GM19468 (cell line): ENCODE measurements at regions not wholly inside any gene's neighbourhood (a gene's known extent, or its start where the extent isn't known, plus 50 kb on each side); places are given as distances from the start of the nearest gene placed in this dataset.

ENCODE experiments used
- ATAC-seq: cut with Tn5 transposase; IDR thresholded peaks from one replicate; pipeline ENCODE4 v1.9.1; 2021; ENCODE audit warnings: mild to moderate bottlenecking, moderate library complexity, moderate number of reproducible peaks; ENCODE audit not compliant: unreplicated experiment; ENCODE audit errors: extremely low read depth

DNA sequence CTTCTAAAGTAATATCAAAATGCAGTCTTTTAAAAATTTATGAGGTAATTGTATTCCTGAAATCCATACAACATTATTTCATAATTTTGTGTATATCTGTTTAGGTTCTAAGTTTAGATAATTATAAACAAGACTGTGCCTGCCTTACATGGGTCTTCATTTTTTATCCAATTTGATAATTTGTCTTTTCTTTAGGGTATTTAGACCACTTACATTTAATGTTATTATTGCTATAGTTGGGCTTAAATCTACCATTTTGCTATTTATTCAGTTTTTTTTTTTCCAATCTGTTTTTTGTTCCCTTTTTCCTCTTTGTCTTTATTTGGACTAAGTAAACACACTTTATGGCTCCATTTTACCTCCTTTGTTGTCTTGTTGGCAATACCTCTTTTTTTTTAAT is 312.5 kb upstream of the MEX3C start:
- ATAC-seq = no peak

DNA sequence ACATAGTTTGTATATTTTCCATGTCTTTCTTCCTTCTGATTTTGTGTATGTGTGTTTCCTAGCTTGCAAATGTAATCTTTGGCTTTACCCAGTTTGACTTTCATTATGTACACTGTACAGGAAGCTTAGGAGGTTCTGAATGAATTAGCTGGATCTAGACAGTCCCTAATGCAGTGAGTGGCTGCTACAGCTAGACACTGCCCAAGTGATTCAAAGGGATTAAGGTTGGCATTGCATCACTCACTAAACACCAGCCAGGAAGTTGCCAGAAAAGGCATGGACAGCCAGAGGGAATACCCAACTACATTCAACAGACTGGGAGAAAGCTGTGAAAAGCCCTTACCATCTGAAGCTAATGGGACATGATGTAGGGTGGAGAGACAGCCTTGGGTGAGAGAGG is 316.0 kb upstream of the MEX3C start:
- no peak for ATAC-seq

- ATAC-seq = no peak
Measured at GRCh38 chr18:51514128-51514527, 316.6 kb upstream of the MEX3C start.

DNA sequence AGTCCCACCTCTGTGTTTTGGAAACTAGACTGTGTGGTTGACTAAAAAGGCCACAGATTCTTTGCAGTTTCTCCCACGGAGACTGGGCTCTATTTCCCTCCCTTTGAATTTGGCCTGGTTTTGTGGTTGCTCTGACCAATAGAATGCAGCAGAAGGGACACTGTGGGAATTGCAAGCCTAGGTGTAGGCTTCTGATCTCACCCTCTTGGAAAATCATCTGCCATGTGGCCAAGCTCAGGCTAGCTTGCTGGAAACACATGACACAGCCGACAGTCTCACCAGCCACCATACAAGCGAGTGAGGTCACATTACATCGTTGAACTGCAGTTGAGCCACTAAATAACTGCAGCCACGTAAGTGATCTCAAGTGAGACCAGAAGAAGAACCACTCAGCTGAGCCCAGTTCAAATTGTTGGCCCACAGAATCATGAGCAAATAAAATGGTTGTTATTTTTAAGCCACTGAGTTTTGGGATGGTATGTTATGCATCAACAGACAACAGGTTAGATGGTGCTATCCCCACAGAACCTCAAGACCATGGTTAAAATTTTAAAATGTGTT is 319.1 kb upstream of the MEX3C start:
- no peak for ATAC-seq

DNA sequence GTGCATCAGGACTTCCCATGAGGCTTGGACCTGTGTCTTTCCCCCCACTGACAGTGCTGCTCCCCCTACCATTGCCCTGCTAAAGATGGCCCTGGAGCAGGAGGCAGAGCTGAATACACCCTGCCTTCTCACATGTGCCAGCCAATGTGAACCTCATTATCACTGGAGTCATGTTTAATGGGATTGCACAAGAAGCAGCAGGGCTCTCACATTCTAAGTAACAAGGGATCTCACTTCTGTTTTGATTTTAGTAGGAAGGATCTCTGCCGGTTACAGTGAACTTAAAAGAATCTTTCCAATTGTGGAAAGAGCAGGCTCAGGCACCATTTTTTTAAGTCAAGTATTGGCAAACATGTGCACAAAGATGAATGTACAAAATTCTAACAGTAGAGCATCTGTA is 322.1 kb upstream of the MEX3C start:
- no peak for ATAC-seq

DNA sequence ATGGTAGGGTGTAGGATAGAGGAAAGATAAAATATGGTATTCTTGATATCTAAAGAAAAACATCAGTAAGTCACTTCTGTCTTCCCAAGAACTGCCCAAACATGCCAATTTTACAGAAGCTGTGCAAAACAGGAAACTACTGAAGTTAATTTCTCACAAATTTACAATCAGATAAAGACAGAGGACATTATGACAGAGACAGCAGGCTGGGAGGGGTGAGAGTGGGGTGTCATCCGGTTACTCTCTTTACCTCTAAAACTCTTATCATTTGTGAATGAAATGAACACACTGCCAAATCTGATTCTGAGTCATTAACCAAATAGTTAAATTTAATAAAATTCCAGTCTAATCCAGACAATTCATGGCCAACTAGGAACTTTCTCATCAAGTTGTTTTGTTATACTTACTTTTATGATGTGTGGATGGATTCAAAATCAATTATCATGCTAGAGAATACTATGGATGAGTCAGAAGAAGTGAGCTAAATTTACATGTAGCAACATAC is 323.2 kb upstream of the MEX3C start:
- no peak for ATAC-seq

DNA sequence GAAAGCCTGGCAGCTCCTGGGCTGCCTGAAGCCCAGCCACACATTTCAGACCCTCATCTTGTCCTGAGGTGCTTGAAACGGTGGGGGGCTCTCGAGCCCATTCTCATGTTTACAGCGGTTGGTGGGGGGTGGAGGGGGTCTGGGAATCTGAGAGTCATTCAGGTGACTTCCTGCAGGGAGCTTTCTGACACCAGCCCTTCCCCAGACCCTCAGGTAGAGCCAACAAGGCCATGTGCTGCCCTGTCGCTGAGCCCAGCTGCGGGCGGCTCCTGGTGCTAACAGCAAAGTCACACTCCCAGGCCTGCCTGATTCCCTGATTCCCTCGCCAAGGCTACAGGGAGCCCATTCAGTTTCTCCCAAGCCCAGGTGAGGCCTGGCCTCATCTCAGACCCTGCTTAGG is 324.9 kb upstream of the MEX3C start:
- ATAC-seq = no peak

GRCh38 chr18:51522821-51523220 is 325.3 kb upstream of the MEX3C start:
- ATAC-seq = no peak

DNA sequence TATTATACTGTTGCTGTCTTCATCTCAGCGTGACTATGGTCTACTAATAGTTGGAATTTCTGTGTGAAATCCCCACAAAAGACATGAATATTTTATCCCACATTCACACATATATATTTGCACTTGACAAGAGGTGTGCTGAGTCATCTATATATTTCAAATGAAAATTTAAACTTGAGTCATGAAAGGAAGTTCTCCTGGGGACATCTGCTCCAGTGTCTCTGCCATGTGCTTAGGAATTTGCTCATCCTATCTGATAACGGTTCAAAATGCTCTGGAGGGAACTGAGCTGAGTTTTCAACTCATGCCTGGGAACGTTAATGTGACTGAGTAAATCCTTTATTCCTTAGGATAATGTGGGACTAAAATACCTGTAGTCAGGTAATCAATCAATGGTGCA is 326.2 kb upstream of the MEX3C start:
- ATAC-seq = no peak

DNA sequence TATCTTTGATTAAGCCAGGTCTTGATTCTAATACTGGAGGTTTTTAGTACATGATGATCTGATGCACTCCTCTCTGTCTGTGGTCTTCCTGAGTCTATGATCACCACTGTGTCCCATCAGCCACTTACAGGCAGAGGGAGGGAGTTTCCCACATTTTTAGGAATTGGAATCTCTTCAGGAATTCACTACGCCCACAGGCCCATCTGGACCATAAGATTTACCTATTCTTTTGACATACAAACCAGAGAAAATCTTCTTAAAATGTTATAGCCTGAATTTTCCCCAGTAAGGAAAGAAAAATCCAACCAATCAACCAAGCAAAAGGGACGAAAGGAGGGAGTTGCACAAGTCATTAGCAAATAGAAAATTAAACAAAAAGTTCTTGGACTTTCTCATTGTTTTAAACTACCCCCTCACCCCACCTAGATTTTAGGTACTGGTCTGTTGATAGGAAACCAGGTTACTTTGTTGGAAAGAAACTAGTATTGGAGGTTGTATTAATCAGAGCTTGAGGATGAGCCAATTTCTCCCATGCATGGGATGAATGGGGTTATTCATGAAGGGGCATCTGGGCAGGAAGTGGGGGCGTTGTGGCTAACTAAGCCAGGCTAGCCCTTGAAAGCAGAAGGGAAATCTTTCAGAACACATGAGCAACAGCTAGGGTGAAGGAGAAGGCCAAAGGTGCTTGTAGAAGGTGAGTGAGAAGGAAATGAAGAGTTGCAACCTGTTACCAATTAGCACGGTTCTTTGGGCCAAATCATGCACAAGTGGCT is 328.2 kb upstream of the MEX3C start:
- ATAC-seq = no peak

DNA sequence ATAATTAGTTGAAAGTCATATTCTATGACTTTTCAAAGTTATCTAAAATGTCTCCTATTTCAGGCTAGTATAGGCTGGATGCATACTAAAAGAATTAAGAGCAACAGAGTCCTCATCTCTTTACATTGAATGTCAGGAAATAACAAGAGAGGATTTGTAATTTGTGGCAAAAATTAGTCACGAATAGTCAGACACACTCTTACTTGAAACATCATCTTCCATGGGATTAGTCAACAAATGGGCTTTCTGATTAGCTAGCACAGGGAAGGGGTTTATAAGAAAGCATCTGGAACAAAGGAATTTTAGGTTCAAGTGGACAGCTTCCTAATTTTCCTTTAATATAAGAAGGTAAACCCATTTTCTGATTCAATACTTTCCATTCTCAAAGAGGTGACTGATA is 330.3 kb upstream of the MEX3C start:
- no peak for ATAC-seq

GRCh38 chr18:51531501-51531900 is 334.0 kb upstream of the MEX3C start:
- ATAC-seq = no peak

GRCh38 chr18:51537487-51537886 is 340.0 kb upstream of the MEX3C start:
- ATAC-seq = no peak

DNA sequence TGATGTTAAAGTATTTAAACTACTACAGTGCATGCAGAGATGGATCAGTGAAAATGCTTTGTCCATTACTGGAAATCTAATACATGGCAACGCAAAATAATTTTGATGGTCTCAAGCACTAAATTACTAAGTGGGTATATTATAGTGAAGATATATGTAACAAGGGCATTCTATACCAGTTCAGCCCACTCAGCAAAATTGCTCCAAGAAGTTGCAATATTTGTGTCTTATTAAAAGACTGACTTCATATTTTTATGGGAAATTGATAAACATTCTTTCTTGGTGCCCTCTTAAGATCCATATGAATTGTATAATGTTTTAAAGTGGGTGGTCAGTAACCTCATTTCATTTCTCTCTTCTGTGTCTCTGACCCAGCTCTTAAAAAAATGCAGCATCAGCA is 343.1 kb upstream of the MEX3C start:
- ATAC-seq = no peak

DNA sequence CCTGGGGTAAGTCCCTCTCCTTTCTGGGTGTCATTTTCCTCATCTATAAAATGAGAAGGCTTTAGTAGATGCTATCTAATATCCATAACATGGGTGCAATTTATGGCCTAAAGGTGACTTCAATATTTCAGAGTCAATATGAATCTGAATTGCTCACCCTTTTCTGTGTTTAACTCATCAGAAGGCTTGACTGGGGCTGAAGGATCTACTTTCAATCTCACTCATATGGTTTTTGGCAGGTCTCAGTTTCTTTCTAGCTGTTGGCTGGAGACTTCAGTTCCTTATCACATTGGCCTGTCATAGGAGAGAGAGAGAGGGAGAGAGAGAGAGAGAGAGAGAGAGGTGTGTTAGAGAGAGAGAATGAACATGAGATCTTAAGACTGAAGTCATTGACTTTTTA is 343.7 kb upstream of the MEX3C start:
- ATAC-seq = no peak

DNA sequence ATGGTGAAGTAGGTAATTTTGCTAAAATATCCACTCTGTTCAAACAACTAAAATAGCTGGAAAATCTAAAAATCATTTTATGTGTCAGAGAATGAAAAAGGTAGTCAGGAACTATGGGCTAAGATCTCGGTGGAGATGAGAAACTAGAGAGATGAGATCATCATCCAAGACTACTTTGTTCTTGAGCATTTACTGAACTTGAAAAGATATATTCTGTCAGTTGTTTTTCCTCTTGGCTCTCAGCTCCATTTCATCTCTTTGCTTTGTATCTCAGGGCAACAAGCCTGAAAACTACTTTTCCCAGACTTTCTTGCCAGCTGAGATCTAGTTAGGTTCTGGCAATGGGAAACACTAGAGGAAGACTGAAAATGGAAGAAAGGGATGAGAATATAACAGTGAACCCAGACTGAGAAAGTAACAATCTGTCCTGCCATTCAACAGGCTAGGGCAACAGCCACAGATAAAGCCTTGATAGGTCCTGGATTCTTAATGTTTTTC is 346.2 kb upstream of the MEX3C start:
- no peak for ATAC-seq

DNA sequence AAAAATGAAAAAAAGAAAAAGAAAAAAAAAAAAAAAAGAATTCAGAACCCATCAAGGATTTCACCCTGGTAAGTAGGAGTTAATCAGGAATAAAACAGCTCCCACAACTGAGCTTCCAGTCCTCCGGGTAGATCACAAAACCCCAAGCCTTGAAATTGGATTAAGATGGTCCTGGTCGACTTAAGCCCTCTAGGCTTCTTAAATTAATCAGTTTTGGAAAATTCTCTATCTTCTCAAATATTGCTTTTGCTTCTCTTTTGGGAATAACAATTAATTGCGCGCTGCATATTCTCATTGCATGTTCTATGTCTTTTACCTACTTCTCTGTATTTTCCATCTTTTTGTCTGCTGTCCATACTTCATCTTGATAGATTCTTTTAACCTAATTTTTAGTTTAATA is 348.0 kb upstream of the MEX3C start:
- no peak for ATAC-seq

- ATAC-seq = no peak
Measured at GRCh38 chr18:51559198-51559901, 361.9 kb upstream of the MEX3C start.

DNA sequence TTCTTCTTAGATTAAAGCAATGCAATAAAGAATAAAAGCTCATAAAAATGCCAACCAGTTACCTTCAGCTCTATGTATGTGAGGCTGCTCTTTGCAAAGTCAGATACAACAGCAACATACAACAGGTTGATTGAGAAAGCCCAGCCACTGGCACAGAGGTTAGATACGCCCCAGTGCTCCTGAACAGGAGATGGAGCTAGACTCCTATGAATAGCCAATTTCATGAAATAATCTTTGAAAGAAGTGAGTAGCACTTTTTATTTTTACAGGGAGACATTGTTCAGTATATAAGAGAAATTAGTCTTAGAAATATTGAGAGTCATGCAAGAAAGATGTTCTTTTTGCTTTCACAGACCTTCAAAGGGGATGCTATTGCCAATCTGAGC is 362.4 kb upstream of the MEX3C start:
- ATAC-seq = no peak

DNA sequence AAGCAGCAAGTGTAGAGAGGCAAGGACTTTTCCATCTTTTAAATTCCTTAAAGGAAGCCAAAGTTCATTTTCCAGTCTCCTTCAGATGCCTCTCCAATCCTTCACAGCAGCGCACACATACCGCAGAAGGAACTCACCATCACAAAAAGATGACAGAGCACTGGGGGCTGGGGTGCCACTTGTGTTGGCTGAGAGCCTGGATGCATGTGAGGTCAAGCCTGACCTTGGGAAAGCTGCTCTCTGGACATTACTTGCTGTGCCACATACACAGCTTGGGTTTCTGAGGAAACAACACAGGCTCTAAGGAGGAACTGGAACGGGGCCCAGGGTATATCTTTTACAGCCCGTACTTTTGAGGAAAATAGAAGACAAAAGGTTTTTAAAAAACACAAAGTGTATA is 364.3 kb upstream of the MEX3C start:
- no peak for ATAC-seq

GRCh38 chr18:51562866-51563265 is 365.4 kb upstream of the MEX3C start:
- no peak for ATAC-seq
